H9 (cell line): ENCODE measurements at regions not wholly inside any gene's neighbourhood (a gene's known extent, or its start where the extent isn't known, plus 50 kb on each side); places are given as distances from the start of the nearest gene placed in this dataset.

ENCODE experiments used
- DNase-seq: peaks from one replicate; pipeline ENCODE4 v3.0.0-alpha.2; 2017
- H2AFZ ChIP-seq: one replicate; pipeline ENCODE4 v1.6.1; 2013; ENCODE audit warnings: mild to moderate bottlenecking, low read length, control low read depth, moderate library complexity
- H2AK5ac ChIP-seq: 2 replicates; pipeline ENCODE4 v1.6.1; 2013; ENCODE audit warnings: low read length, control low read depth, mixed read lengths; ENCODE audit not compliant: insufficient read length
- H2BK120ac ChIP-seq: one replicate; pipeline ENCODE4 v1.6.1; 2013; ENCODE audit warnings: low read depth, mild to moderate bottlenecking, low read length, control low read depth, inconsistent platforms; ENCODE audit not compliant: poor library complexity, severe bottlenecking
- H2BK12ac ChIP-seq: 2 replicates; pipeline ENCODE4 v1.6.1; 2013; ENCODE audit warnings: low read length, control low read depth, mixed read lengths, low read depth; ENCODE audit not compliant: insufficient read length
- H2BK15ac ChIP-seq: 2 replicates; pipeline ENCODE4 v1.6.1; 2013; ENCODE audit warnings: low read depth, low read length, control low read depth
- H2BK20ac ChIP-seq: one replicate; pipeline ENCODE4 v1.6.1; 2013; ENCODE audit warnings: low read depth, mild to moderate bottlenecking, low read length, control low read depth, inconsistent platforms; ENCODE audit not compliant: poor library complexity, severe bottlenecking
- H2BK5ac ChIP-seq: 2 replicates; pipeline ENCODE4 v1.6.1; 2013; ENCODE audit warnings: low read length, control low read depth, mixed read lengths; ENCODE audit not compliant: insufficient read length
- H3K14ac ChIP-seq: 2 replicates; pipeline ENCODE4 v1.6.1; 2013; ENCODE audit warnings: low read length, control low read depth; ENCODE audit not compliant: insufficient read depth
- H3K18ac ChIP-seq: 2 replicates; pipeline ENCODE4 v1.6.1; 2013; ENCODE audit warnings: low read depth, mild to moderate bottlenecking, mixed read lengths, low read length, control low read depth; ENCODE audit not compliant: insufficient read length
- H3K23ac ChIP-seq: 2 replicates; pipeline ENCODE4 v1.6.1; 2013; ENCODE audit warnings: low read length, control low read depth, mixed read lengths, low read depth; ENCODE audit not compliant: insufficient read length
- H3K23me2 ChIP-seq: 2 replicates; pipeline ENCODE4 v1.6.1; 2013; ENCODE audit warnings: low read depth, mild to moderate bottlenecking, mixed read lengths, low read length, control low read depth; ENCODE audit not compliant: insufficient read length, poor library complexity, severe bottlenecking
- H3K27ac ChIP-seq: 2 replicates; pipeline ENCODE4 v1.5.1; 2013; ENCODE audit warnings: low read length, control low read depth, mixed read lengths, low read depth; ENCODE audit not compliant: insufficient read length
- H3K27me3 ChIP-seq: 2 replicates; pipeline ENCODE4 v1.6.1; 2013; ENCODE audit warnings: low read length, control low read depth, inconsistent platforms; ENCODE audit not compliant: insufficient read depth
- H3K4ac ChIP-seq: 2 replicates; pipeline ENCODE4 v1.6.1; 2013; ENCODE audit warnings: low read depth, mild to moderate bottlenecking, control low read depth, inconsistent platforms, low read length, moderate library complexity
- H3K4me1 ChIP-seq: 2 replicates; pipeline ENCODE4 v1.6.1; 2013; ENCODE audit warnings: low read length, control low read depth, inconsistent platforms; ENCODE audit not compliant: insufficient read depth
- H3K4me2 ChIP-seq: 2 replicates; pipeline ENCODE4 v1.6.1; 2013; ENCODE audit warnings: low read length, control low read depth, mixed read lengths; ENCODE audit not compliant: insufficient read length, insufficient read depth
- H3K56ac ChIP-seq: 2 replicates; pipeline ENCODE4 v1.6.1; 2013; ENCODE audit warnings: low read depth, mild to moderate bottlenecking, mixed read lengths, low read length, control low read depth; ENCODE audit not compliant: insufficient read length
- H3K79me1 ChIP-seq: 2 replicates; pipeline ENCODE4 v1.6.1; 2013; ENCODE audit warnings: low read depth, mild to moderate bottlenecking, moderate library complexity, low read length, control low read depth, inconsistent platforms; ENCODE audit not compliant: insufficient read depth, poor library complexity, severe bottlenecking
- H3K79me2 ChIP-seq: 2 replicates; pipeline ENCODE4 v1.6.1; 2013; ENCODE audit warnings: low read length, control low read depth, inconsistent platforms; ENCODE audit not compliant: insufficient read depth
- H3K9ac ChIP-seq: 2 replicates; pipeline ENCODE4 v1.6.1; 2013; ENCODE audit warnings: low read length, control low read depth, mixed read lengths; ENCODE audit not compliant: insufficient read length; ENCODE audit errors: extremely low read depth
- H3K9me3 ChIP-seq: one replicate; pipeline ENCODE4 v1.6.1; 2013; ENCODE audit warnings: low read depth, low read length, inconsistent platforms; ENCODE audit not compliant: control insufficient read depth
- H3T11ph ChIP-seq: one replicate; pipeline ENCODE4 v1.6.1; 2013; ENCODE audit warnings: mild to moderate bottlenecking, low read length, control low read depth, inconsistent platforms
- H4K20me1 ChIP-seq: one replicate; pipeline ENCODE4 v1.6.1; 2013; ENCODE audit not compliant: control insufficient read depth, insufficient read length, insufficient read depth
- H4K5ac ChIP-seq: 2 replicates; pipeline ENCODE4 v1.6.1; 2013; ENCODE audit warnings: low read depth, mild to moderate bottlenecking, mixed read lengths, low read length, control low read depth; ENCODE audit not compliant: insufficient read length
- H4K8ac ChIP-seq: replicated peaks from 2 replicates; pipeline ENCODE4 v1.6.1; 2013; ENCODE audit warnings: low read length, control low read depth, mixed read lengths, low read depth; ENCODE audit not compliant: insufficient read length
- H4K91ac ChIP-seq: 2 replicates; pipeline ENCODE4 v1.6.1; 2013; ENCODE audit warnings: low read depth, mild to moderate bottlenecking, moderate library complexity, mixed read lengths, low read length, control low read depth; ENCODE audit not compliant: insufficient read length
- H3K27ac Mint-ChIP-seq, 3 experiments: 2 replicates in 2 of 3; 3 replicates in 1 of 3; pipeline ENCODE4 v1.8.0; 2020 to 2021; ENCODE audit warnings: mixed read lengths in 3 of 3, mild to moderate bottlenecking in 1 of 3, moderate library complexity in 1 of 3
- H3K27me3 Mint-ChIP-seq: 2 replicates; pipeline ENCODE4 v1.8.0; 2021; ENCODE audit warnings: low read depth, mild to moderate bottlenecking, moderate library complexity, mixed read lengths
- H3K36me3 Mint-ChIP-seq, 3 experiments: 2 replicates in 2 of 3; 3 replicates in 1 of 3; pipeline ENCODE4 v1.8.0; 2020 to 2021; ENCODE audit warnings: low read depth in 3 of 3, mixed read lengths in 3 of 3; ENCODE audit not compliant: insufficient read depth in 1 of 3
- H3K4me1 Mint-ChIP-seq, 2 experiments: 2 replicates each; pipeline ENCODE4 v1.8.0; 2020; ENCODE audit warnings: mixed read lengths in 2 of 2
- H3K4me3 Mint-ChIP-seq, 2 experiments: 2 replicates in 1 of 2; 3 replicates in 1 of 2; pipeline ENCODE4 v1.8.0; 2020 to 2021; ENCODE audit warnings: mild to moderate bottlenecking in 2 of 2, mixed read lengths in 2 of 2, moderate library complexity in 1 of 2
- H3K9me3 Mint-ChIP-seq, 2 experiments: 2 replicates in 1 of 2; 3 replicates in 1 of 2; pipeline ENCODE4 v1.8.0; 2020; ENCODE audit warnings: mild to moderate bottlenecking in 2 of 2, mixed read lengths in 2 of 2, moderate library complexity in 1 of 2
- CTCF ChIP-seq: fragments of 200-600 bp; sonication (generic); conservative IDR thresholded peaks from 3 replicates; pipeline ENCODE4 v1.8.0; 2021; ENCODE audit warnings: antibody characterized with exemption, mild to moderate bottlenecking
- WGBS: extraction: QIAGEN DNeasy Blood & Tissue Kit; methylation state at CpG from one replicate; pipeline ENCODE4 v1.1.7; 2013; ENCODE audit warnings: missing lambda C conversion rate, low lambda C conversion rate, mixed read lengths; ENCODE audit not compliant: insufficient read length; ENCODE audit errors: extremely low coverage; 5-methylcytosine and 5-hydroxymethylcytosine counted together

GRCh38 chr2:60370814-60371213 is 182.6 kb downstream of the BCL11A start:
- no peak overlapping the region for H3K18ac ChIP-seq
- H3K27ac Mint-ChIP-seq: no peak overlapping the region
- H2BK20ac ChIP-seq: no peak overlapping the region
- H3K14ac ChIP-seq: no peak overlapping the region
- no peaks in the 10 kb centered on the region for H3K23me2 ChIP-seq
- H3K27me3 Mint-ChIP-seq: peaks cover 3% of the 10 kb centered on the region
- H3K27me3 ChIP-seq: no peaks in the 10 kb centered on the region
- H3K9me3 Mint-ChIP-seq: no peaks in the 10 kb centered on the region
- H2BK5ac ChIP-seq: no peak overlapping the region
- no peak overlapping the region for H4K91ac ChIP-seq
- no peak overlapping the region for H2BK15ac ChIP-seq
- H3K4me1 ChIP-seq: no peaks in the 10 kb centered on the region; the same call in 1 of the 2 replicates
- no peaks in the 10 kb centered on the region for H3K36me3 Mint-ChIP-seq
- no peak overlapping the region for H2AK5ac ChIP-seq
- no peak overlapping the region for H3K4ac ChIP-seq
- no peak overlapping the region for H3K56ac ChIP-seq
- H3K79me2 ChIP-seq: no peaks in the 10 kb centered on the region
- H3K27ac ChIP-seq: no peak overlapping the region
- H3K4me3 Mint-ChIP-seq: no peak overlapping the region
- H3K4me2 ChIP-seq: no peak overlapping the region
- no peaks in the 10 kb centered on the region for H3K79me1 ChIP-seq
- no peak overlapping the region for H3T11ph ChIP-seq
- H3K9me3 ChIP-seq: no peaks in the 10 kb centered on the region
- no peak overlapping the region for H2BK120ac ChIP-seq
- no peak for TF ChIP-seq CTCF
- no peaks in the 10 kb centered on the region for H4K20me1 ChIP-seq
- no CpG with 5 or more reads among the region's 4 CpGs for WGBS
- H4K5ac ChIP-seq: no peak overlapping the region
- H3K4me1 Mint-ChIP-seq: peaks cover 21 to 25% of the 10 kb centered on the region in 2 experiments
- H4K8ac ChIP-seq: no peak overlapping the region
- H3K23ac ChIP-seq: no peak overlapping the region
- no peak overlapping the region for H2AFZ ChIP-seq
- no peak overlapping the region for H3K9ac ChIP-seq
- H2BK12ac ChIP-seq: no peak overlapping the region
- no peak for DNase-seq
